GM20000 (cell line): ENCODE measurements at regions not wholly inside any gene's neighbourhood (a gene's known extent, or its start where the extent isn't known, plus 50 kb on each side); places are given as distances from the start of the nearest gene placed in this dataset.

Source experiments
- DNase-seq: peaks from one replicate; pipeline ENCODE4 v3.0.0; 2012; ENCODE audit warnings: low spot score
- CTCF ChIP-seq: IDR thresholded peaks from 2 replicates; pipeline ENCODE4 v1.5.1; 2012; ENCODE audit warnings: mild to moderate bottlenecking, control low read depth; ENCODE audit errors: extremely low read depth, missing control alignments

- TF ChIP-seq CTCF: no peak
- no peak for DNase-seq
Measured at GRCh38 chr15:96041982-96042733, 288.3 kb upstream of the NR2F2 start.

GRCh38 chr15:96042734-96043224 is 287.7 kb upstream of the NR2F2 start:
- no peak for TF ChIP-seq CTCF
- no peak for DNase-seq

GRCh38 chr15:96043591-96044171 is 286.8 kb upstream of the NR2F2 start:
- no peak for DNase-seq
- TF ChIP-seq CTCF: no peak

GRCh38 chr15:96046620-96047240 is 283.8 kb upstream of the NR2F2 start:
- no peak for TF ChIP-seq CTCF
- DNase-seq: no peak

- DNase-seq: no peak
Measured at GRCh38 chr15:96047255-96047931, 283.1 kb upstream of the NR2F2 start.

GRCh38 chr15:96049323-96049722 is 281.2 kb upstream of the NR2F2 start:
- TF ChIP-seq CTCF: no peak
- DNase-seq: no peak

More at GRCh38 chr15:96047255-96047931, 283.1 kb upstream of the NR2F2 start:
- TF ChIP-seq CTCF: no peak
